OCI-LY3 (cell line): ENCODE measurements at regions not wholly inside any gene's neighbourhood (a gene's known extent, or its start where the extent isn't known, plus 50 kb on each side); places are given as distances from the start of the nearest gene placed in this dataset.

Experiments
- EZH2phosphoT487 ChIP-seq: fragments of 200-600 bp; shearing (Covaris generic); IDR thresholded peaks from 2 replicates; pipeline ENCODE4 v1.6.1; 2018; ENCODE audit warnings: antibody characterized with exemption, mixed run types, low read depth
- TF ChIP-seq, protein P1 (sequence below): fragments of 200-600, 300-600 bp; sonication (generic); IDR thresholded peaks from 2 replicates; pipeline ENCODE4 v1.5.1; 2014; ENCODE audit warnings: antibody characterized with exemption, low read length, low read depth

DNA sequence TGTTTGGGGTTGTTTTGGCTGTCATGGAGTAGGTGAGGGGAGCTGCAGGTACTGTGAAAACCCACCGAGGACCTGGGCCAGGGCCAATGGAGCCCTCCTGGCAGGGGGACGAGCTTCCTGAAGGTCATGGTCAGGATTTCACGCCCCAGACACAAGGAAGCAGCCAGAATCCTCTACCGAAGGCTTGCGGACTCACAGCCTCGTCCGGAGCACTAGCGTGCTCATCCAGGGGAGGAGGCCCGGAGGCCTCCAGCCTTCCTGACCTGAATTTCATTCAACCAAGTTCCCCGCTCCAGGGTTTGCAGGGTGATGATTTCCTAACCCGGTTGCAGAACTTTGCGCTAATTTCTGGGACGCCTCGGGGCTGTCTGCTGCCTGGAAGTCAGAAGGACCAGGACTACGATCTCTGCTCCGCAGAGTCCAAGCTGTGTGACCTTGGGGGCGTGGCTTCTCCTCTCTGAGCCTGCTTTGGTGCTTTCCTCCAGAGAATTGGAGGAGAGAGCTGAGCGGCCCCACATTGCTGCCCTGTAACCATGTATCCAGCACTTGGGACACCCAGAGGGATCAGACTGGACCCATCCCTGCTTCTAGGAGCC, 56.2 kb upstream of the ADRA2C start:
- TF ChIP-seq, protein P1, sequence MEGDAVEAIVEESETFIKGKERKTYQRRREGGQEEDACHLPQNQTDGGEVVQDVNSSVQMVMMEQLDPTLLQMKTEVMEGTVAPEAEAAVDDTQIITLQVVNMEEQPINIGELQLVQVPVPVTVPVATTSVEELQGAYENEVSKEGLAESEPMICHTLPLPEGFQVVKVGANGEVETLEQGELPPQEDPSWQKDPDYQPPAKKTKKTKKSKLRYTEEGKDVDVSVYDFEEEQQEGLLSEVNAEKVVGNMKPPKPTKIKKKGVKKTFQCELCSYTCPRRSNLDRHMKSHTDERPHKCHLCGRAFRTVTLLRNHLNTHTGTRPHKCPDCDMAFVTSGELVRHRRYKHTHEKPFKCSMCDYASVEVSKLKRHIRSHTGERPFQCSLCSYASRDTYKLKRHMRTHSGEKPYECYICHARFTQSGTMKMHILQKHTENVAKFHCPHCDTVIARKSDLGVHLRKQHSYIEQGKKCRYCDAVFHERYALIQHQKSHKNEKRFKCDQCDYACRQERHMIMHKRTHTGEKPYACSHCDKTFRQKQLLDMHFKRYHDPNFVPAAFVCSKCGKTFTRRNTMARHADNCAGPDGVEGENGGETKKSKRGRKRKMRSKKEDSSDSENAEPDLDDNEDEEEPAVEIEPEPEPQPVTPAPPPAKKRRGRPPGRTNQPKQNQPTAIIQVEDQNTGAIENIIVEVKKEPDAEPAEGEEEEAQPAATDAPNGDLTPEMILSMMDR: no peak
- TF ChIP-seq EZH2phosphoT487: no peak
